ENCODE measurements at regions not wholly inside any gene's neighbourhood (a gene's known extent, or its start where the extent isn't known, plus 50 kb on each side); places are given as distances from the start of the nearest gene placed in this dataset.

GRCh38 chr1:102732927-102733326 lies 375.4 kb downstream of the COL11A1 start:
- Histone ChIP-seq H3K9me3 (ENCODE audit: control insufficient read depth in 2 of 3, insufficient read depth in 1 of 3, low read length in 3 of 3) (no peaks in the 10 kb centered on the region), H3K36me3 (ENCODE audit: control insufficient read depth in 2 of 3, insufficient read depth in 3 of 3, low read length in 3 of 3) (no peaks in the 10 kb centered on the region), H3K4me3 (ENCODE audit: low read length in 3 of 3) (no peak overlapping the region), H3K9ac (ENCODE audit: low read length in 3 of 3) (no peak overlapping the region), H3K27ac (ENCODE audit: low read depth in 2 of 2, low read length in 2 of 2) (no peak overlapping the region), H3K4me1 (ENCODE audit: control insufficient read depth in 2 of 3, insufficient read depth in 2 of 3, low read depth in 1 of 3, low read length in 3 of 3) (no peaks in the 10 kb centered on the region), H3K27me3 (ENCODE audit: control insufficient read depth, insufficient read depth, low read length) (no peaks in the 10 kb centered on the region)
- DNase-seq = no peak
- intact Hi-C loops (cut with DNase I) = no loop called here
- FAIRE-seq = no peak
- no peak for TF ChIP-seq CTCF (IDR thresholded peaks at IDR 0.05; ENCODE audit: borderline replicate concordance, extremely low read depth, insufficient read depth)

GRCh38 chr1:102726417-102726816 lies 381.9 kb downstream of the COL11A1 start:
- FAIRE-seq (no peak), DNase-seq (no peak)
- H3K4me3 ChIP-seq (ENCODE audit: low read length in 3 of 3) = no peak overlapping the region
- intact Hi-C loops (cut with DNase I) = no loop called here
- no peak overlapping the region for H3K27ac ChIP-seq (ENCODE audit: low read depth in 2 of 2, low read length in 2 of 2)
- no peak overlapping the region for H3K9ac ChIP-seq (ENCODE audit: low read length in 3 of 3)
- no peaks in the 10 kb centered on the region for H3K4me1 ChIP-seq (ENCODE audit: control insufficient read depth in 2 of 3, insufficient read depth in 2 of 3, low read depth in 1 of 3, low read length in 3 of 3)
- TF ChIP-seq CTCF (IDR thresholded peaks at IDR 0.05; ENCODE audit: borderline replicate concordance, extremely low read depth, insufficient read depth) = no peak
- H3K36me3 ChIP-seq (ENCODE audit: control insufficient read depth in 2 of 3, insufficient read depth in 3 of 3, low read length in 3 of 3) = no peaks in the 10 kb centered on the region
- no peaks in the 10 kb centered on the region for H3K27me3 ChIP-seq (ENCODE audit: control insufficient read depth, insufficient read depth, low read length)
- H3K9me3 ChIP-seq (ENCODE audit: control insufficient read depth in 2 of 3, insufficient read depth in 1 of 3, low read length in 3 of 3) = no peaks in the 10 kb centered on the region

DNA sequence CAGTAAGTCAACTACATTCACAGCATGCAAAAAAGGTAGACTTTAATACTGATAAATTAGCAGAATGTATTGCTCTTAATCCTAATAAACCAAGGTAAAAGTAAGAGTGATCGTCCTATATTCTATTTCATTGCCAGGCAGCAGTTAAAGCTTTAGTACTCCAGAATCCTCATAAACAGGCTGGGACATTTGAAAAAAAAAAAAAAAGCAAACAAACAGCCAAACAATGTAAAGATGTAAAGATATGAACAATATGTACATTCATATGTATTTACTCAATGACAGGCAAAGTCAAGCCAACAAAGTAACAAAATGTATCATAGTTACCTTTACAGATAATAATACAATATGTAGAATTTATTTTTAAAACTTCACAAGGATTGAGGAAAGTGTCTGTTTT lies 383.6 kb downstream of the COL11A1 start:
- FAIRE-seq = no peak

More for the DNA sequence above, 383.6 kb downstream of the COL11A1 start:
- H3K4me1 ChIP-seq (ENCODE audit: control insufficient read depth in 2 of 3, insufficient read depth in 2 of 3, low read depth in 1 of 3, low read length in 3 of 3) = no peaks in the 10 kb centered on the region
- no peak for TF ChIP-seq CTCF (IDR thresholded peaks at IDR 0.05; ENCODE audit: borderline replicate concordance, extremely low read depth, insufficient read depth)
- no peak overlapping the region for H3K27ac ChIP-seq (ENCODE audit: low read depth in 2 of 2, low read length in 2 of 2)
- intact Hi-C loops (cut with DNase I) = no loop called here
- no peak overlapping the region for H3K4me3 ChIP-seq (ENCODE audit: low read length in 3 of 3)
- H3K9ac ChIP-seq (ENCODE audit: low read length in 3 of 3) = no peak overlapping the region
- H3K36me3 ChIP-seq (ENCODE audit: control insufficient read depth in 2 of 3, insufficient read depth in 3 of 3, low read length in 3 of 3) = no peaks in the 10 kb centered on the region
- H3K9me3 ChIP-seq (ENCODE audit: control insufficient read depth in 2 of 3, insufficient read depth in 1 of 3, low read length in 3 of 3) = no peaks in the 10 kb centered on the region
- H3K27me3 ChIP-seq (ENCODE audit: control insufficient read depth, insufficient read depth, low read length) = no peaks in the 10 kb centered on the region
- no peak for DNase-seq
